Activated CD8-positive, alpha-beta memory T cell treated with anti-CD3 and anti-CD28 coated beads, Interleukin-2, amount 50 U/mL, for 48 hours (primary cell): ENCODE measurements at regions not wholly inside any gene's neighbourhood (a gene's known extent, or its start where the extent isn't known, plus 50 kb on each side); places are given as distances from the start of the nearest gene placed in this dataset.

ENCODE experiments used
- DNase-seq: peaks from one replicate; pipeline ENCODE4 v3.0.0-alpha.2; 2020

DNA sequence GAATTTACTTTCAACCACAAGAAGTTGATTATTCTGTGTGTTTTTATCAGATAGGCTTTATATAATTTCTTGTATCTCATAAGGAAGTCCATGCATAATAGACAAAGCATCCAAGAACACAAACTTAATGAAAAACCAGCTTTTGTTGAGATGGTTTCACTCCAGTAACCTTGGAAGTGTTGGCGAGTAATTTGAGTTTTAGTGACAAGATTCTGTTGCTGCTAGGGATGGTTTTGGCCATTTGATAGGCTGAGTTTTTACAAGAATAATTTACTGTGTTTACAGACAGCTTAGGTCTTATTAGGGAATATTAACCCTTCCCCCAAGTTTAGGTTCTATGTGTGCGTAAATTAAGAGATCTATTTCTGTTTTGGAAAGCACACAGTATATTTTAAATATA, 513.6 kb downstream of the USP25 start:
- DNase-seq = no peak

DNA sequence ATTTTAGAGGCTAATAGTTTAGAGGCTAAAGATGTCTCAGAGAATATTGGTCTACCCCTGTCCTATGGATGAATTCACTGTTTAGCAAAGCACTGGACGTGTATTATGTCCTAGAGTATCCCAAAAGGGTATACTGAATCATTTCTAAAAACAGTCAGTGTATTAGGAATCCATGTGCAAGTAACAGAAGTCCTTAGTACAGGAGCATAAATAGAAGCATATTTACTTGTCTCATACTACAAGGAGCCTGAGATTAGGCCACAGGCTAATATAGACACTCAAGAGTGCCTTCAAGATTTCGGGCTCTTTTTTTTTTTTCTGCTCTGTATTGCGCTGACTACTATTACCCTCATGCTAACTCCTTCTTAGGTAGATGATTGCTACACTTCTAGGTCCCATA, 518.9 kb downstream of the USP25 start:
- no peak for DNase-seq

DNA sequence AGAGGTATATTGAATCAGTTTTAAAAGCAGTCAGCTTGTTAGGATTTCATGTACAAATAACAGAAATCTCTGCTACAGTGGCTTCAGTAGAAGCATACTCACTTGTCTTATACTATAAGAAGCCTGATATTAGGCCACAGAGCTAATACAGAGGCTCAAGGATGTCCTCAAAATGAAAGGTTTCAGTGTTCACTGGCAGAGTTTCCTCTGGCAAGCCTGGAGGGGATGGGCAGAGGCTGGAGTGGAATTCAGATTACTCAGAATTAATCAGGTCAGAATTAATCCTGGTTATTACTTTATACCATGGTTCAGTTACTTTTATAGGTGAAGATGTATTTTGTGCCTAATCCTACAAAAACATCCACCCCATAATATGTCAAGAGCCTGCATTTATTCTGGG, 520.5 kb downstream of the USP25 start:
- DNase-seq = no peak

DNA sequence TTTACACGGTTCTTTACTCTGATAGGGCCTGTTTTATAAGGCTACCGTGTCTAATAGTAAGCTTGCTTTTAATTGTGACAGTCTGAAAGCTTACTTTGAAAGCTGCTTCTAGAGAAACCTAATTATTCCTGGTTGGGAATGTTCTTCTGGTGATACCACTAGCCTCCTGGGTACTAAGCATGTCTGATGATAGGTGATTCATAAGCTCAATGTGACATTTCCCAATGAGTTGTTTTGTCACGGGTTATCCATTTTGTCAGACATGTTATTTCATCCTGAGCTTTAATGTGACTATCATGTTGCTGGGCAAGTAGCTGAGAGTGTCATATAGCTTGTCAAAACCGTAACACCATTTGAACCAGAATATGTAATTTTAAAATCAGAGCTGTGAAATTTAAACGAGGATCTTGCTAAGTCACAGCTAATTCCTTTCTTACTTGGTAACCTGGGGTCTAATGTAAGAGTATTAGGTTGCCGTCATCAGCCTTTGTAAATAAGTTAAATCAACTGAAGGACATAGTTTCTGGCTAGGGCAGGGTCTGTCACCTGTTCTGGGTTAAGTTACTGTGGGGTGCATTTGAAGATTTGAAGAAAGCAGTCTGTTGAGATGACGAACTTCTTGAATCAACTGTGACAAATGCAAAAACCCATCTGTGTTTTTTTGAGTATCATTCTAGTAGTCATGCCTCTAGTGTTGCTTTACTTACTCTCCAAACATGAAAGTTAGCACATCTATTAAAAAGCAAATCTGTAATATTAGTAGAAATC, 529.2 kb downstream of the USP25 start:
- DNase-seq = no peak

DNA sequence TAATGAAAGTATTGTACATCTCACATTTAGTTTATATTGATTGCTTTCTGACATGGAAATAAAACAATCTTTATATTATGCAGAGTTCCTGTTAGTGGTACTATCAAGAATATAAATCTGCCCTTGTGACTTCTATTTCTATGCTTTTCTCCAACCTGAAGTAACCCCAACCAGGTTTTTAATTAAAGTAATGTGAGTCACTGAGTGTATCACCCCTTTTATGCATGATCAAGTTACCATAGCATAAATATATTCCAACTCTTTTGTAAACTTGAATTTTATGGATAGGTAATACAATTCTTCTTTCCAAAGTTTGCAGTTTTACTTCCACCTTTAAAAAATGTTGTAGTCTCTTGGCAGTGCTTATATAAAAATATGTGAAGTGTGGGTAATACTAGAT, 532.3 kb downstream of the USP25 start:
- no peak for DNase-seq

DNA sequence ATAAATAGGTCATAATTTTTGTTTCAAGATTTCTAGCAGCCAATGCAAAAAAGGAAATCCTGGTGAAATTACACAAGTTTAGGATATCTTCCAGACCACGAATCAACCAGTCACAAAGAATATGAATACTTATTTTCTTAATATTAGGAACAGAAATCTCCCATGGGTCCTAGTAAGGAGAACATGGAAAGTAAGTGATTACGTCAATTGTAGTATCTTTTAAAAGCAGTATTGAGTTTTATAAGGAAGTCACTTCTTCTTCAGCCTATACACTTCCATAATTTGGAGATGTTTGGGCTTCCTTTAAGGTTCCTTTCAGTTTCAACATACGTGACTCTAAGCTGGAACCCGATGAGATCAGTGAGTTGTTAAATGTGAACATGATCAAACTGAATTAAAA, 534.5 kb downstream of the USP25 start:
- no peak for DNase-seq

DNA sequence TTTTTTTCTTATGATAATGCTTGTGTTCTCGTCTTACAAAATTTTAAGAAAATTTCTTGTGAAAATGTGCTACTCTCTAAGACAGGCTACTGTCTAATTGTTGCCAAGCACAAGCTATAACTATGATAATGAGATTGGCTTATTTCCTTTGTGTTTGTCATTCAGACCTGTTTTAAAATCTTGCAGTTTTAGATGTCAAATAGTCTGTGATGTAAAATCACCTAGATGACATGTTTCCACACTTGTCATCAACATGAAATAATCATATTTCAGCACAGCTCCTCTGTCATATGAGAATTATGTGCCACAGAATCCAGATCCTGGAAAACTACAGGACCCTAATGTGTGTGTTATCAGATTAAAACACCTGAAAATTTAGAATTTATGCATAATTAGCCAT, 539.7 kb downstream of the USP25 start:
- DNase-seq = no peak

DNA sequence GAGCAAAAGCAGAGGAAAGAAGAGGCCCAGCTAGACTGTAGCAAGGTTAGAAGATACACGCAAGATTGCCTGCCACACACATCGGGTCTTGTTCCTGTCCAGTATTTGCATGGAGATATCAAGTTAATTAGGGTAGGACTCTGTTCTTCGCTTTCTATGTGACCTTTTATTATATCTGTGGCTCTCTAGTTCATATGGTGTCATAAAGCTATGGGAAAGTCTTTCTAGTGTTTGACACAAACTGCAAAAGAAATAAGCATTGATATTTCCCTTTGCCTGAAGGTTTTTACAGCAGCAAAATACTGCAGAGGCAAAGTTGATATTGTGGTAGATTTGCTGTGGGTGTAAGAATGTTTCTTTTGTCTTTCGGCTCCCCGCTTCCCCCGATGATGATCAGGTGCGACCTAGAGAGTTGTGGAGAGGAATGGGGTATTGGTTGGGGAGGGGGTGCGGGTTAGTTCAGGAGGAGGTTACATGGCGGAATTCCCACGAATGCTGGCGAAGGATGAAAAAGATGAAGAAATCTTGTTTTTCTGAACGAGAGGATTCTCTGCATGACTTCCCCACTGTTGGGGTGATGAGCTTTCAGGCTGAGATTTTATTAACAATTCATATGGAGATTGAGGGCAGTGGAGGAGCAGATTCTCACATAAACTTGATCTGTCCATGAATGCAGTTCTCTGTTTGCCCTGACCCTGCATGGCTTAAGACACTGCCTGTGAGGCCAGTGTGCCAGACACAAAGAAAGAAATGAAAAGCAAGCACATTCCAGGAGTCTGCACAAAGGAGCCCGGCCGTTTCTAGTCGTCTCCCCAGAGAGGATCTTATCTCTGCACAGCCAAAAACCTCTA, 550.2 kb downstream of the USP25 start:
- no peak for DNase-seq

DNA sequence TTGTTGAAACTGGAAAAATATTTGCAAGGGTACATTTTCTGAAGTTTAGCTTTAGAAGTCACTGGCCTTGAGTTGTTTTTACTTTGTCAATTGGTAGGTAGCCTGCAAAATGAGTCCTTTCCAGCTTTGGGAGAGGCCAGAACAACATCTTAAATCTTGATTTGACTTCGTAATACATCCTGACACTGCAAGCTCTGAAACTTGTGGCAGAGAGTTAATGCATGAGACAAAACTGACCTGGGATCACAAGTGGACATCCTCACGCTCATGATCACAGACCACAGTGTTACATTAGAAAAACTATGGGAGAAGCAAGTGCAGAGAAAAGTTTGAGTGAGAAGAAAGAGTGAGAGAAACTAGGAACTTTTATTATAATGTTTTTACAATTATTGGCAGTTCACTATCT, 550.9 kb downstream of the USP25 start:
- no peak for DNase-seq

DNA sequence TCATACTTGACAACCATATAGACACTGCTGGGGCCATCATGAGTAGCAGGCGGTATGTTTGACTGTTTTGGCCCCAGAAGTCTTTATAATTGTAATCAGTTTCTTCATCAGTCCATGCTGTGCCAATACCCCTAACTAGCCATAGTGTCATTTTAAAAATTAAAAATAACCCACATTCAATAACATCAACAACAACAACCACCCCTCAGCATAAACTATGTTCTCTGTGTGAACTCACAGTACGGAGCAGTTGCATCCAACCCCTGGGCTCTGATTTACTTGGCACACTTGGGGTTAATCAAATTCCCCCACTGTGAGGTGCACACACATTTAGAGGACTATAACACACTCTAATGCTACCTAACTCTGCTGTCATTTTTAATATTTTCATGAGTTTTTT, 553.7 kb downstream of the USP25 start:
- no peak for DNase-seq

DNA sequence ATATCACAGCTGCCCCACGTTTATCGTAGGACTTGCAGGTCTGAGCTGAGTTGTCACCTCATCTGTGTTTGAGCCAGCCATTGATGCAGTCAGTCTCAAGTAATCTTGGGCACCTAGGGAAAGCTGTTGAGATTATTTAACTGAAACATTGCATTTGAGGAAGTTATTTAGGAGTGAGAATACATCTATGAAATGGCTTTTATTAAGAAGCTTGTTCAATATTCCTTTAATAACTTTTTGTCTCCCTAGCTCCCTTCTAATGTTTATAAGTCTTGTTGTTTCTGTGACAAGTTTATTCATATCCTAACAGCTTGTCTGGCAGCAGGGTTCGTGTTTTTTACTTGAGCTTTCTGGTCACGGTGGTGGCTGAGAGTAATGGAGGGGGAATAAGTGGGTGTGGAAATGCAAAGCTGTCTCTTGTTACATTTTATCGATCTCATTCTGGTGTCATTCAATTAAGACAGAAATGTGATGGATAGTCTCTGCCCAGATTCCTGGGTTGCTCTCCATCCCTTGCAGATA, 555.9 kb downstream of the USP25 start:
- no peak for DNase-seq

DNA sequence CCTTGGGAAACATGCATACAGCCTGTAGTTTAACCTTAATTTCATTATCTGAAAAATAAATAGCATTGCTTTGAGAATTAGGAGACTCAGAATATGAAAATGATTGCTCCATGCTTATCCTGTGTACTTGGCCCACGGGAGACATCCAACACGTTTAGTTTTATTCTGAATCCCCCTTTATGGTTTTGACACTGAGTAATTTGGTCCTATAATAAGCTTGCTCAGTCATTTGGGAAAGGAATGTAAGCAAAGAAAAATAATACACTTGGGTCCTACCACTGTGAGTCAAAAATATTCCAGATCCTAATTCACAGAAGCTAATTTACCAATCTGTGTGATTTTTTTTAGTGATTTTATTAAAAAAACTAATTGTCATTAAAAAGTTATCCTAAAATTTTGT, 557.3 kb downstream of the USP25 start:
- DNase-seq = no peak

DNA sequence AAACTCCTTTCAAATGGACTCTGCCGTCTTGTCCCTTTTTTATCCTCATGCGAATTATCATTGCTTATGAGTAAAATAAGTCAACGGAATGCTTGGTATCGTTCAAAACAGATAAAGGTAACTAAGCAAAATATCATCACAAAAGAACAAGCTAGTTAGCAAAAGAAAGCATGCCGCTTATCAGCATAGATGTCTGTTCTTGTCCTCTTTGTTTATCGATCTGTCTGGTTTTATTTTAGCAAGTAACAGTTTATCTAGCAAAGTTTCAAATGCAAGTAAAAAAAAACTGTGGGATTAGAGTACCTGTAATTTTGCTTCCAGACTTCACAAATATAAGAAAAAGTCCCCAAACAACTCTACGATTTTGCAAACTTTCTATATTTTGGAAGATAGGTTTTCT, 561.5 kb downstream of the USP25 start:
- no peak for DNase-seq

DNA sequence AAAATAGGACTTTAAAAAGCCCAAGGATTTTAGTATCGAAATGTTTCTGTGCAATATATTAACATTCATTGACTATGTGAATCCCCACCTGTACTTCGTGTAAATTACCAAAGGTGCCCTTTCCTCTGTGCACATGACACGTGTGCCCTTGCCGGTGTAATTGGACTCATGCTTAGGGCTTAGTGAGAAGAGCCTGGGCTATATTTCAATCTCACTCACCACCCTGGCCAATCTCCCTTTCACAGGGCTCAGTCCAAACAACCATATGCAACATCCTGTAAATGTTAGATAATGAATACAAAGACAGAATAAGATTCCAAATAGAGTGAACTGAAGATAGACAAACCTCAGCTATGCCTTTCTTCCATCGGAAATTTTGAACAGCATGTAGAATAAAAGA, 564.3 kb downstream of the USP25 start:
- no peak for DNase-seq

DNA sequence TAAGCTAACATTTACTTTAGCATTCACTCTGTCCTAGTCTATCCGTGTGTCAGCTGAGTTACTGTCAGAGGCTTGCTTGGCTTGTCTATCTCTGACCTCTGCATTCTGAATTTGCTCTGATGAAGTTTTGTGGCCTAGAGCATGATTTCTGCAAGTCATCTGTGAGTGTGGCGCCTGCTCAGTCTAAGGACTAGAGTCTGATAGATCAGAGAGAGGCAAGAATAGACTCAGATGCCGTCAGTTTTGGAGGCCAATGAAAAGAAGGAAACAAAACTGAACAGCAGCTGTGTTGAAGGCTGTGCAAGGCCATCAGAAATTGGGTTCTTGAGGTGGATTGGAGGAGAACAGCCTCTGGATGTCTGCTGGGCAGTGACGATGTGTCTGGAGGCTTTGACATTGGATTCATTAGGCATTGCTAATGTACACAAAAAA, 573.1 kb downstream of the USP25 start:
- DNase-seq = no peak

DNA sequence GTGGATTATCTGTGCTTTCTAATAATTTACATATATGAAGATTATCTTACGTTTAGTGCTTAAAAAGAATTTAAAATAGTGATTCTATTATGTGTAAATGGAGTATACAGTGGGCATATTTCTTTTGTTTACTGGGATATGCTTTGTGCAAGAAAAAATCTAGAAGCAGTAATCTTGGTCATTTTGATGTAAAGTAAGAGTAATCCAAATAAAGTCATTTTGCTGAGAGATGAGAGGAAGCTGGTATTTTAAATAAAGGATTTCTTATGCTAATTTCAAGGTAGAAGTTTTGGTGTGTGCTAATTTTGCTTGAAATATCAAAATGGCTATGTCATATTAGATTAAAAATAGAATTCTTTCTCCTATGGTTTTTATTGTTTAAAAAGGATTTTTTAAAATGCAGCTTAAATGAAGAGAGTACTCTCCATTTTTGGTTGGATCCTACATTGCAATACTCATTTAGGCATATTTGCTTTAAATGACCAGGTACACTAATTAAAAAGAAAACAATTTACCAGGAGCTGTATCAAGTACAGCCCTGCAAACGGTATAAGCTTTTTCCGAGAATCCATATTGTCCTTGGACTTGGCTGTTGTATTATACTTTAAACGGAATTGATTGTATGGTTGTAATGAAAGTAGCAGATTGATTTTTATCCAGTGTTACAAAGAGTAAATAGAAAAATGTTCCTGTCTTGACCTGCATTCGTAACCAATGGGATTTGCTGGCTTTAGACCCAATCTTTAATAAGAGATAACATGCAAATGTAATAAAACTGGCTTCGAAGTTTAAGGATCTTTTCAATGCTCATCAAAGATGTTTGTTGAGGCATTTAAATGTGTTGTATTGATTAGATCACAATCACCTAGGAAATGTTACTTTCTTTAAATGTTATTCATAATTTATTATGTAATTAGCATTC, 574.7 kb downstream of the USP25 start:
- DNase-seq = no peak

DNA sequence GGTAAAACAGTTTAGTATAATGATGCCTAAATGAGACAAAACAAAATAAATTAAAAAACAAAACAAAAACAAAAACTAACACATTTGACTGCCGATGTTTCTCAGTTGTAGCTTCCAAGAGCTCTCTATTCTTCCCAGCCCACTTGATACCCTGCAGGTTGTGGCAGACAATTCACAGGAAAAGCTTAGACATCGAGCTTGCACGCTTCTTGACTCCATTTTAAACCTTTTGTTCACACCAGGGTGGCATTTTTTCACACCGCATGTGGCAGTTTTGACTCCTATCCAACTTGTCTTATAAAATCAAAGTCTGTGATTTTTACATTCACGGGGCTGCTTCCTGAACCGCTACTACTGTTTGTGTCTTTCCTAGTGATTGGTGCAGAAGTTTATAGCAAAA, 575.9 kb downstream of the USP25 start:
- no peak for DNase-seq

DNA sequence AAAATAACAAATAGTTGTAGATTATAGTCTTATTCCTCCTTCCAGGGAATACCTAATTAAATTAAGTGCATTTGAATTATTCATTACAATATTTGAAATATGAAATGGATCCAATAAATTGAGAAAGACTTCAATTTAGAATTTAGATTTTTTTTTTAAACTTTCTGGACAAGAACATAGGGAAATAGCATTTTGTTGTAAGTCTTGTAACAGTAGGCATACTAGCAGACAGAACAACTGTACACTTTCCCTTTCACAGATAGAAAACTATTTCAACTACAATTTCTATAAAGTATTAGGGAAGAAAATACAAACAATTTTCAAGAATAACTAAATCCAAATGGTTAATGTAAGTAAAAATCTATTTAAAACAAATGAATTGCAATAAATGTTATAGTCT, 577.5 kb downstream of the USP25 start:
- DNase-seq = no peak

DNA sequence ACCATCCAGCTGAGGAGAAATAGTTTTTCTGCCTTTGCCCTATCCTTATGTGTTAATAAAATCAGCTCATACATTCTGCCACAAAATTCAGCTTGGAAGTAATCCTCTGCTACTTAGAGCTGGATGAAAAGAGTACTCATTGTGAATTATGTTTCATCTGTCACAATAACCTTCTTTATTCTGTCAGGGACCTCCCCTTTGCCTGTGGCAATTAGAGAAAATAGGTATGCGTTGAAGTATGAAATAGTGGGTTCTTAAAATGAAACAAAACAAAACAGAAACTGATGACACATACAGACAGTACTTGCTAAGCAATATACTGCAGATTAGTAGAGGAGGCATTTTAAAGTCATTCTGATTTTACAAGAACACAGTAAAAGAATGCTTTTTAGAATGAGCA, 578.5 kb downstream of the USP25 start:
- no peak for DNase-seq

DNA sequence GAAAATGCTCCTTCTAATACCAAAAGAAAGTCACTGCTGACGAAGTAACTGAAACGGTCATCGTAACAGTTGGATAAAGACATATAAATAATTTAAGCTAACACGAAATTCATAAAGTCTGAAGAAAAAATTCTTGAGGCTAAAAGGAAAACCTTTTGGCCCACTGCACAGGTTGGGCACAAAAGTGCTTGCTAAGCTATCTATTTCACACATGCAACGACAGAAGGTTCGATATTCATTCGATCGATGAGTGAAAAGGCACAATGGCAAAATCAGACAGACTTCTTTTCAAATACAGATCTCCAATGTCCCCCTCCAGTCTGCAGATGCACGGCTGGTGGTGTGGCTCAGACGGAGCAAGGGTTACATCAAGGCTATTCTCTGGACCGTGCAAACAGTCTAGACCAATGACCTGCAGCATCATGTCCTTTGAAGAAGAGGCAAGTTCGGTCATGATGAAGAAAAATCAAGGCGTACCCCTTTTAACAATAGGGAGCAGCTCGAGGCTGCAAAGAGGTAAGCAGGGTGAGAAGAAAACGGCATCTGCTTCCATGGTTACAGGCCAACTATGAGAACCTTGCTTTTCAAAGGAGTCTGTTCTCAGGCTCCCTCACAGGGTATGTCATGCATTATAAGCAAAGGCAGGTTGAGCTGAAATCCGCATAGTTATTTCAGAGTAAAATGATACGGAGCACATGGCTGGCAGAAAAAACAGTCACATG, 579.6 kb downstream of the USP25 start:
- DNase-seq = no peak

DNA sequence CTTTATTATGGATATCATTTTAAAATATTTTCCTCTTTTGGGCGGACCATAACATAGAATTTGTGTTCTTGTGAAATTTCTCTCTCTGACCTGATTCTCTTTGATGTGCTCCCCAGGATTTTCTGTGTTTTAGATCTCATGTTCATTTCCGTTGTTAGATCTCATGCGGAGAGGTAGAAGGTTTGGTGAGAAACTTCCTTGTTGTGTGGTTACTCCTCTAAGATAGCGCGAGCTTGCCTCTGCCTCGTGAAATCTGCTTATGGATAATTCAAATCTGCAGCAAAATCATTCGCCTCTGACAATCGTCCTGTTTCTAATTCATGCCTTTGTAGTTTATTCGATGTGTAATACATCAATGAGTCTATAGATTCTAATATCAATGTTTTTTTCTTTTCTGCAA, 580.4 kb downstream of the USP25 start:
- no peak for DNase-seq

DNA sequence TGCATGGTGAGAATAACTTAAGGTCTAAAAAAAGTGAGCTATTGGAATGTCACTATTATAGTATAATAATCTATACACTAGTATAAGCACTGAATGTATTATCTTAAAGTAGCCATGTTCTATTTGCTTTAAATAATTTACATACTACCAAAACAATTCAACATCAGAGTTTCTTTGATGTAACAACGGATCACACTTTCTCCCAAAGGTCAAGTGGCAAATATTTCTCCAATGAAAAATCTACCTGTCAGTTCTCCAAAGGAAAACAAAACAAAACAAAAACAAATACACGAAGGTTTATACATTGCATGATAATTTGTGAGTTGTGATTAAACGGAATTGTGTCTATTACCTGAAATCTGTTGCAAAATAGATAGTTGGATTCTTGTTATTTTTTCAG, 581.4 kb downstream of the USP25 start:
- no peak for DNase-seq
